ENCODE measurements at regions not wholly inside any gene's neighbourhood (a gene's known extent, or its start where the extent isn't known, plus 50 kb on each side); places are given as distances from the start of the nearest gene placed in this dataset.

GRCh38 chr17:77453613-77454241 is 313.0 kb downstream of the SEC14L1 start:
- Histone ChIP-seq H2AK5ac (ENCODE audit: low read depth, low read length) (no peak overlapping the region; the same call in 1 of the 2 replicates), H2AFZ (ENCODE audit: low read length) (no peak overlapping the region), H3K79me2 (ENCODE audit: control insufficient read depth in 1 of 2, insufficient read depth in 2 of 2, low read length in 2 of 2) (peaks cover 18 to 77% of the 10 kb centered on the region in 2 experiments), H3K23ac (ENCODE audit: insufficient read length) (no peak overlapping the region), H3K4me2 (ENCODE audit: insufficient read depth in 1 of 2, low read depth in 2 of 2, low read length in 2 of 2) (no peak overlapping the region; a peak in 1 of 4 replicates), H3K4me3 (ENCODE audit: extremely low read depth in 1 of 4, insufficient read depth in 2 of 4, low read depth in 3 of 4, low read length in 4 of 4) (no peak overlapping the region), H3K14ac (ENCODE audit: insufficient read length) (no peak overlapping the region), H3K79me1 (ENCODE audit: low read depth, low read length) (peaks cover 26% of the 10 kb centered on the region), H3K9me3 (ENCODE audit: insufficient read depth in 2 of 2, low read depth in 1 of 2, low read length in 1 of 2) (no peaks in the 10 kb centered on the region), H3K27ac (ENCODE audit: low read depth, low read length) (no peak overlapping the region), H2BK15ac (ENCODE audit: low read length) (no peak overlapping the region), H4K8ac (ENCODE audit: extremely low read depth, insufficient read depth, low read length) (no peak overlapping the region), H2BK20ac (ENCODE audit: low read length) (no peak overlapping the region), H3K27me3 (replicated peaks in 1 of 4; ENCODE audit: control insufficient read depth in 3 of 4, extremely low read depth in 1 of 4, insufficient read depth in 3 of 4, low read length in 3 of 4) (no peaks in the 10 kb centered on the region), H3K56ac (replicated peaks; ENCODE audit: insufficient read length, low read depth, low read length) (no peak overlapping the region), H3K23me2 (ENCODE audit: low read depth, low read length) (peaks cover 21% of the 10 kb centered on the region), H4K5ac (ENCODE audit: insufficient read length, low read depth, low read length) (no peak overlapping the region), H3K4ac (replicated peaks; ENCODE audit: insufficient read length, low read depth, low read length) (no peak overlapping the region), H3K4me1 (replicated peaks in 1 of 4; ENCODE audit: control insufficient read depth in 3 of 4, insufficient read depth in 4 of 4, low read length in 3 of 4) (peaks cover 26 to 46% (median 37%) of the 10 kb centered on the region in 4 experiments), H2BK12ac (ENCODE audit: low read depth, low read length) (no peak overlapping the region), H3K18ac (ENCODE audit: extremely low read depth, low read length) (peak overlapping the region; percentile 25), H4K91ac (replicated peaks; ENCODE audit: insufficient read length, low read length) (no peak overlapping the region), H4K20me1 (replicated peaks in 1 of 2; ENCODE audit: control insufficient read depth in 1 of 2, insufficient read depth in 2 of 2, low read length in 2 of 2) (peaks cover 7 to 13% of the 10 kb centered on the region in 2 experiments), H3K36me3 (ENCODE audit: control insufficient read depth in 2 of 4, insufficient read depth in 4 of 4, low read length in 3 of 4) (no peaks in the 10 kb centered on the region), H2BK120ac (replicated peaks; ENCODE audit: low read depth, low read length) (no peak overlapping the region), H2BK5ac (ENCODE audit: low read depth, low read length) (peak overlapping the region; percentile 24; the same call in 1 of the 2 replicates), H3K9ac (replicated peaks in 1 of 4; ENCODE audit: extremely low read depth in 1 of 4, low read depth in 3 of 4, low read length in 3 of 4) (no peak overlapping the region)
- FAIRE-seq: no peak
- DNase-seq (ENCODE audit: low read depth in 1 of 2, low spot score in 2 of 2): no peak
- POLR2A ChIA-PET (ENCODE audit: partially characterized antibody): interaction anchor here (0.6 to 3.5 kb wide), 13 partner anchors 12 to 683 kb away, joined by 3 to 31 read pairs (median 3); no protein-coding TSS in a partner anchor
- CTCF ChIA-PET (ENCODE audit: partially characterized antibody): interaction anchor here (0.6 to 2.1 kb wide), 7 partner anchors 9 to 122 kb away, joined by 4 to 13 read pairs (median 4); no protein-coding TSS in a partner anchor
- 85% methylated on average over 15 of the region's 15 CpGs; no CpG with 5 or more reads in 1 of the 2 experiments for WGBS, 2 experiments (ENCODE audit: extremely low coverage in 1 of 2, insufficient coverage in 1 of 2, insufficient read length in 1 of 2, insufficient replicate concordance in 2 of 2, low coverage in 1 of 2, low lambda C conversion rate in 2 of 2, missing lambda C conversion rate in 1 of 2)
- TF ChIP-seq KDM5A (IDR thresholded peaks at IDR 0.05; ENCODE audit: low read length): no peak
- TF ChIP-seq RNF2 (IDR thresholded peaks at IDR 0.05; ENCODE audit: borderline replicate concordance, low read depth, low read length, missing control alignments, poor library complexity, severe bottlenecking): no peak
- TF ChIP-seq EGR1 (IDR thresholded peaks at IDR 0.05; ENCODE audit: borderline replicate concordance, low read depth, low read length): no peak
- TF ChIP-seq BCL11A (IDR thresholded peaks at IDR 0.05; ENCODE audit: low read depth in 2 of 2, low read length in 2 of 2): no peak
- TF ChIP-seq NANOG (IDR thresholded peaks at IDR 0.05; ENCODE audit: insufficient read depth, low read depth, low read length, poor library complexity, severe bottlenecking): no peak
- TF ChIP-seq SIRT6 (IDR thresholded peaks at IDR 0.05; ENCODE audit: low read length): no peak
- no peak for TF ChIP-seq CBX8 (IDR thresholded peaks at IDR 0.05; ENCODE audit: borderline replicate concordance, low read depth, low read length)
